HepG2 (cell line): ENCODE measurements at regions not wholly inside any gene's neighbourhood (a gene's known extent, or its start where the extent isn't known, plus 50 kb on each side); places are given as distances from the start of the nearest gene placed in this dataset.

ENCODE experiments used
- CTCF ChIP-seq: sonication (generic); formaldehyde crosslinking; IDR thresholded peaks from 2 replicates; pipeline ENCODE4 v1.5.0; 2020; ENCODE audit warnings: mild to moderate bottlenecking, missing genetic modification reagents, moderate library complexity
- POLR2A ChIP-seq, 2 experiments: IDR thresholded peaks; 2 replicates each; pipeline ENCODE4 v1.6.1; 2011; ENCODE audit warnings: low read depth in 2 of 2, low read length in 2 of 2, mild to moderate bottlenecking in 1 of 2, moderate library complexity in 1 of 2; ENCODE audit not compliant: insufficient read depth in 1 of 2
- THAP7 ChIP-seq: sonication (generic); formaldehyde crosslinking; IDR thresholded peaks from 2 replicates; pipeline ENCODE4 v1.8.1; 2023; ENCODE audit warnings: mild to moderate bottlenecking, missing genetic modification reagents
- ZNF33B ChIP-seq: sonication (generic); formaldehyde crosslinking; IDR thresholded peaks from 2 replicates; pipeline ENCODE4 v1.5.1; 2020; ENCODE audit warnings: mild to moderate bottlenecking, missing genetic modification reagents
- ZNF414 ChIP-seq: sonication (generic); formaldehyde crosslinking; IDR thresholded peaks from 2 replicates; pipeline ENCODE4 v1.5.0; 2020; ENCODE audit warnings: missing genetic modification reagents
- ZSCAN29 ChIP-seq: sonication (generic); formaldehyde crosslinking; conservative IDR thresholded peaks from 2 replicates; pipeline ENCODE4 v1.4.0; 2020; ENCODE audit warnings: mild to moderate bottlenecking, missing genetic modification reagents

- TF ChIP-seq POLR2A (IDR thresholded peaks at IDR 0.05; ENCODE audit: insufficient read depth in 1 of 2, low read depth in 2 of 2, low read length in 2 of 2) (no peak), THAP7 (CRISPR knock-in tag) (no peak), ZNF414 (no peak), ZSCAN29 (CRISPR knock-in tag) (no peak), ZNF33B (CRISPR knock-in tag) (no peak), CTCF (CRISPR knock-in tag) (no peak)
Measured at GRCh38 chr10:108130575-108130974, 966.1 kb upstream of the SORCS1 start.
